ENCODE measurements at regions not wholly inside any gene's neighbourhood (a gene's known extent, or its start where the extent isn't known, plus 50 kb on each side); places are given as distances from the start of the nearest gene placed in this dataset.
A peak's percentile ranks its signal among the peaks of the same experiment; 100 is the strongest.

- ChIA-PET SMC1A (ENCODE audit: uncharacterized antibody, unreplicated experiment) (interaction anchor here (0.6 kb wide), 1 partner anchor 517 kb away, joined by 3 read pairs; no protein-coding TSS in a partner anchor), POLR2A (no interaction called here), CTCF (interaction anchor here (0.7 kb wide), 1 partner anchor 500 kb away, joined by 3 read pairs; no protein-coding TSS in a partner anchor), RAD21 (ENCODE audit: unreplicated experiment) (no interaction called here)
- FAIRE-seq: no peak
- Histone ChIP-seq H3K27ac (ENCODE audit: control insufficient read depth, insufficient read depth) (no peak overlapping the region), H3K4me3 (no peak overlapping the region), H3K4me2 (ENCODE audit: control insufficient read depth, insufficient read depth) (no peak overlapping the region), H3K9ac (ENCODE audit: control insufficient read depth, insufficient read depth, low read length) (no peak overlapping the region), H4K20me1 (ENCODE audit: control insufficient read depth, insufficient read depth) (no peaks in the 10 kb centered on the region), H3K4me1 (ENCODE audit: control insufficient read depth, insufficient read depth, low read length) (no peaks in the 10 kb centered on the region), H3K36me3 (ENCODE audit: control insufficient read depth in 2 of 2, insufficient read depth in 2 of 2, low read length in 1 of 2) (no peaks in the 10 kb centered on the region), H3K9me3 (replicated peaks; ENCODE audit: control insufficient read depth, insufficient read depth, low read length) (no peaks in the 10 kb centered on the region), H2AFZ (ENCODE audit: control insufficient read depth, low read depth, low read length) (no peak overlapping the region), H3K27me3 (replicated peaks in 1 of 2; ENCODE audit: control insufficient read depth in 2 of 2, insufficient read depth in 2 of 2, low read length in 1 of 2) (no peaks in the 10 kb centered on the region), H3K79me2 (ENCODE audit: control insufficient read depth, insufficient read depth, low read length) (no peaks in the 10 kb centered on the region)
- no TSS peak for BruUV-seq (replicated peaks)
- DNase-seq (ENCODE audit: low read depth, low spot score): no peak
- WGBS (ENCODE audit: insufficient coverage, insufficient replicate concordance, low lambda C conversion rate, missing lambda C conversion rate): 0% methylated on average over 1 of the region's 1 CpG
- in situ Hi-C loops (cut with MboI) (no loop called here), intact Hi-C loops (cut with micrococcal nuclease; ENCODE audit: unreplicated experiment) (no loop called here)
- TF ChIP-seq RAD51 (IDR thresholded peaks at IDR 0.05) (peak; percentile 70), IRF5 (IDR thresholded peaks at IDR 0.05; ENCODE audit: borderline replicate concordance) (no peak), SUZ12 (IDR thresholded peaks at IDR 0.05; ENCODE audit: unreplicated experiment) (no peak)
- no peak for ATAC-seq
These were observed 319.3 kb downstream of the MDFIC start for GRCh38 chr7:115241151-115241550.

DNA sequence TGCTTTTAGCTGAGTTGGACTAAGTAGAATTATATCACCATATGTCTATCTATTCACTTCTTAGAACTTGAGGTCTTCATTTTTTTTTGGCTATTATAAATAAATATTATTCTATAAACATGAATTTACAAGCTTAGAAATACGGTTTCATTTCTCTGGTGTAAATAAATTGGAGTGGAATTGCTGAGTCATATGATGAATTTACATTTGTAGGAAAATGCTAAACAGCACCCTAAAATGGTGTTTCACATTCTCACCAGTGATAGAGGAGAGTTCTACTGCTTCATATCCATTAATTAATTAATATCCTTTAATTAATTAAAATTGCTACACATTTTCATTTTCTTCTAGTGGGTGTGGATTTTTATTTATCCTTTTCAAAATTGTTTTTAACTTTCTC lies 318.3 kb downstream of the MDFIC start:
- ChIA-PET SMC1A (ENCODE audit: uncharacterized antibody, unreplicated experiment) (no interaction called here), CTCF (no interaction called here), RAD21 (ENCODE audit: unreplicated experiment) (no interaction called here), POLR2A (no interaction called here)
- Histone ChIP-seq H2AFZ (ENCODE audit: control insufficient read depth, low read depth, low read length) (no peak overlapping the region), H3K27me3 (replicated peaks in 1 of 2; ENCODE audit: control insufficient read depth in 2 of 2, insufficient read depth in 2 of 2, low read length in 1 of 2) (no peaks in the 10 kb centered on the region), H3K36me3 (ENCODE audit: control insufficient read depth in 2 of 2, insufficient read depth in 2 of 2, low read length in 1 of 2) (no peaks in the 10 kb centered on the region), H3K4me2 (ENCODE audit: control insufficient read depth, insufficient read depth) (no peak overlapping the region), H4K20me1 (ENCODE audit: control insufficient read depth, insufficient read depth) (no peaks in the 10 kb centered on the region), H3K9ac (ENCODE audit: control insufficient read depth, insufficient read depth, low read length) (no peak overlapping the region), H3K4me3 (no peak overlapping the region), H3K27ac (ENCODE audit: control insufficient read depth, insufficient read depth) (no peak overlapping the region), H3K4me1 (ENCODE audit: control insufficient read depth, insufficient read depth, low read length) (no peaks in the 10 kb centered on the region), H3K9me3 (replicated peaks; ENCODE audit: control insufficient read depth, insufficient read depth, low read length) (no peaks in the 10 kb centered on the region; the same call in 2 of the 3 replicates), H3K79me2 (ENCODE audit: control insufficient read depth, insufficient read depth, low read length) (no peaks in the 10 kb centered on the region)
- in situ Hi-C loops (cut with MboI): no loop called here
- intact Hi-C loops (cut with micrococcal nuclease; ENCODE audit: unreplicated experiment): no loop called here
- 0% methylated on average over 1 of the region's 1 CpG for WGBS (ENCODE audit: insufficient coverage, insufficient replicate concordance, low lambda C conversion rate, missing lambda C conversion rate)
- no peak for FAIRE-seq
- BruUV-seq (replicated peaks): no TSS peak
- no peak for ATAC-seq
- DNase-seq (ENCODE audit: low read depth, low spot score): no peak
- no peak for TF ChIP-seq RBBP5 (conservative IDR thresholded peaks at IDR 0.05)
- no peak for TF ChIP-seq SMC3 (IDR thresholded peaks at IDR 0.05; ENCODE audit: borderline replicate concordance, low read length)
- TF ChIP-seq BACH1 (IDR thresholded peaks at IDR 0.05; ENCODE audit: borderline replicate concordance): no peak
- TF ChIP-seq YY1 (IDR thresholded peaks at IDR 0.05; ENCODE audit: low read depth, low read length): no peak
- no peak for TF ChIP-seq ZNF592 (IDR thresholded peaks at IDR 0.05)
- no peak for TF ChIP-seq CEBPB (IDR thresholded peaks at IDR 0.05; ENCODE audit: borderline replicate concordance in 1 of 2, low read depth in 2 of 2, low read length in 2 of 2)
- TF ChIP-seq E4F1 (IDR thresholded peaks at IDR 0.05; ENCODE audit: borderline replicate concordance, partially characterized antibody): no peak
- no peak for TF ChIP-seq YBX1 (IDR thresholded peaks at IDR 0.05)
